ENCODE measurements at regions not wholly inside any gene's neighbourhood (a gene's known extent, or its start where the extent isn't known, plus 50 kb on each side); places are given as distances from the start of the nearest gene placed in this dataset.

DNA sequence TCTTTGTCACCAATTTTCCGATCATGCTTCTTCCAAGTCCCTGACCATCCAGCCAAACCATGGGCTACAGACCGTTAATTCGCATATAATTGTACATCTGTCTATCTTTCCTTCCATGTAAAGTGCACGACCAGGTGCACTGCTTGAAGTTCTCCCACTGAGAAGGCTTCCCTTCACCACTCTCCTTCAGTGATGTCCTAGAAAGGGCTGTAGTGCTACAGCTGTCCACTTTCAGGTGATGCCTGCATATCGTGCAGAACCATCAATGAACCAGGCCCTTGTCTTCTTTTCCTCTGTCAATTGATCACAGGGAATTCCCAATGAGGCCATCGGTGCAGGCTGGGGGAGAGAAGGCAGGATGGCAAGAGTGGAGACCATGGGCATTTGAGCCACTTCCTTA lies 148.9 kb downstream of the TMEM182 start (continued):
- TF ChIP-seq, protein P1, sequence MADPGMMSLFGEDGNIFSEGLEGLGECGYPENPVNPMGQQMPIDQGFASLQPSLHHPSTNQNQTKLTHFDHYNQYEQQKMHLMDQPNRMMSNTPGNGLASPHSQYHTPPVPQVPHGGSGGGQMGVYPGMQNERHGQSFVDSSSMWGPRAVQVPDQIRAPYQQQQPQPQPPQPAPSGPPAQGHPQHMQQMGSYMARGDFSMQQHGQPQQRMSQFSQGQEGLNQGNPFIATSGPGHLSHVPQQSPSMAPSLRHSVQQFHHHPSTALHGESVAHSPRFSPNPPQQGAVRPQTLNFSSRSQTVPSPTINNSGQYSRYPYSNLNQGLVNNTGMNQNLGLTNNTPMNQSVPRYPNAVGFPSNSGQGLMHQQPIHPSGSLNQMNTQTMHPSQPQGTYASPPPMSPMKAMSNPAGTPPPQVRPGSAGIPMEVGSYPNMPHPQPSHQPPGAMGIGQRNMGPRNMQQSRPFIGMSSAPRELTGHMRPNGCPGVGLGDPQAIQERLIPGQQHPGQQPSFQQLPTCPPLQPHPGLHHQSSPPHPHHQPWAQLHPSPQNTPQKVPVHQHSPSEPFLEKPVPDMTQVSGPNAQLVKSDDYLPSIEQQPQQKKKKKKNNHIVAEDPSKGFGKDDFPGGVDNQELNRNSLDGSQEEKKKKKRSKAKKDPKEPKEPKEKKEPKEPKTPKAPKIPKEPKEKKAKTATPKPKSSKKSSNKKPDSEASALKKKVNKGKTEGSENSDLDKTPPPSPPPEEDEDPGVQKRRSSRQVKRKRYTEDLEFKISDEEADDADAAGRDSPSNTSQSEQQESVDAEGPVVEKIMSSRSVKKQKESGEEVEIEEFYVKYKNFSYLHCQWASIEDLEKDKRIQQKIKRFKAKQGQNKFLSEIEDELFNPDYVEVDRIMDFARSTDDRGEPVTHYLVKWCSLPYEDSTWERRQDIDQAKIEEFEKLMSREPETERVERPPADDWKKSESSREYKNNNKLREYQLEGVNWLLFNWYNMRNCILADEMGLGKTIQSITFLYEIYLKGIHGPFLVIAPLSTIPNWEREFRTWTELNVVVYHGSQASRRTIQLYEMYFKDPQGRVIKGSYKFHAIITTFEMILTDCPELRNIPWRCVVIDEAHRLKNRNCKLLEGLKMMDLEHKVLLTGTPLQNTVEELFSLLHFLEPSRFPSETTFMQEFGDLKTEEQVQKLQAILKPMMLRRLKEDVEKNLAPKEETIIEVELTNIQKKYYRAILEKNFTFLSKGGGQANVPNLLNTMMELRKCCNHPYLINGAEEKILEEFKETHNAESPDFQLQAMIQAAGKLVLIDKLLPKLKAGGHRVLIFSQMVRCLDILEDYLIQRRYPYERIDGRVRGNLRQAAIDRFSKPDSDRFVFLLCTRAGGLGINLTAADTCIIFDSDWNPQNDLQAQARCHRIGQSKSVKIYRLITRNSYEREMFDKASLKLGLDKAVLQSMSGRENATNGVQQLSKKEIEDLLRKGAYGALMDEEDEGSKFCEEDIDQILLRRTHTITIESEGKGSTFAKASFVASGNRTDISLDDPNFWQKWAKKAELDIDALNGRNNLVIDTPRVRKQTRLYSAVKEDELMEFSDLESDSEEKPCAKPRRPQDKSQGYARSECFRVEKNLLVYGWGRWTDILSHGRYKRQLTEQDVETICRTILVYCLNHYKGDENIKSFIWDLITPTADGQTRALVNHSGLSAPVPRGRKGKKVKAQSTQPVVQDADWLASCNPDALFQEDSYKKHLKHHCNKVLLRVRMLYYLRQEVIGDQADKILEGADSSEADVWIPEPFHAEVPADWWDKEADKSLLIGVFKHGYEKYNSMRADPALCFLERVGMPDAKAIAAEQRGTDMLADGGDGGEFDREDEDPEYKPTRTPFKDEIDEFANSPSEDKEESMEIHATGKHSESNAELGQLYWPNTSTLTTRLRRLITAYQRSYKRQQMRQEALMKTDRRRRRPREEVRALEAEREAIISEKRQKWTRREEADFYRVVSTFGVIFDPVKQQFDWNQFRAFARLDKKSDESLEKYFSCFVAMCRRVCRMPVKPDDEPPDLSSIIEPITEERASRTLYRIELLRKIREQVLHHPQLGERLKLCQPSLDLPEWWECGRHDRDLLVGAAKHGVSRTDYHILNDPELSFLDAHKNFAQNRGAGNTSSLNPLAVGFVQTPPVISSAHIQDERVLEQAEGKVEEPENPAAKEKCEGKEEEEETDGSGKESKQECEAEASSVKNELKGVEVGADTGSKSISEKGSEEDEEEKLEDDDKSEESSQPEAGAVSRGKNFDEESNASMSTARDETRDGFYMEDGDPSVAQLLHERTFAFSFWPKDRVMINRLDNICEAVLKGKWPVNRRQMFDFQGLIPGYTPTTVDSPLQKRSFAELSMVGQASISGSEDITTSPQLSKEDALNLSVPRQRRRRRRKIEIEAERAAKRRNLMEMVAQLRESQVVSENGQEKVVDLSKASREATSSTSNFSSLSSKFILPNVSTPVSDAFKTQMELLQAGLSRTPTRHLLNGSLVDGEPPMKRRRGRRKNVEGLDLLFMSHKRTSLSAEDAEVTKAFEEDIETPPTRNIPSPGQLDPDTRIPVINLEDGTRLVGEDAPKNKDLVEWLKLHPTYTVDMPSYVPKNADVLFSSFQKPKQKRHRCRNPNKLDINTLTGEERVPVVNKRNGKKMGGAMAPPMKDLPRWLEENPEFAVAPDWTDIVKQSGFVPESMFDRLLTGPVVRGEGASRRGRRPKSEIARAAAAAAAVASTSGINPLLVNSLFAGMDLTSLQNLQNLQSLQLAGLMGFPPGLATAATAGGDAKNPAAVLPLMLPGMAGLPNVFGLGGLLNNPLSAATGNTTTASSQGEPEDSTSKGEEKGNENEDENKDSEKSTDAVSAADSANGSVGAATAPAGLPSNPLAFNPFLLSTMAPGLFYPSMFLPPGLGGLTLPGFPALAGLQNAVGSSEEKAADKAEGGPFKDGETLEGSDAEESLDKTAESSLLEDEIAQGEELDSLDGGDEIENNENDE (IDR thresholded peaks at IDR 0.05; ENCODE audit: insufficient replicate concordance, low read length) = no peak
- TF ChIP-seq HDAC2 (IDR thresholded peaks at IDR 0.05; ENCODE audit: borderline replicate concordance in 1 of 2, low read depth in 2 of 2, low read length in 2 of 2) = no peak
- TF ChIP-seq RAD21 (IDR thresholded peaks at IDR 0.05 in 1 of 2, conservative IDR thresholded peaks at IDR 0.05 in 1 of 2; ENCODE audit: low read depth in 2 of 2, low read length in 2 of 2) = no peak
- no peak for TF ChIP-seq POLR2A (IDR thresholded peaks at IDR 0.05; ENCODE audit: control extremely low read depth in 1 of 2, low read depth in 2 of 2, low read length in 2 of 2)
- TF ChIP-seq CBX5 (IDR thresholded peaks at IDR 0.05; ENCODE audit: low read depth, low read length) = no peak
- TF ChIP-seq POLR2AphosphoS5 (IDR thresholded peaks at IDR 0.05; ENCODE audit: low read depth, low read length) = no peak
